ENCODE measurements at regions not wholly inside any gene's neighbourhood (a gene's known extent, or its start where the extent isn't known, plus 50 kb on each side); places are given as distances from the start of the nearest gene placed in this dataset.
A peak's percentile ranks its signal among the peaks of the same experiment; 100 is the strongest.

- CTCF ChIA-PET = interaction anchor here (1.2 kb wide), 1 partner anchor 240 kb away, joined by 3 read pairs; no protein-coding TSS in a partner anchor
- Histone ChIP-seq H3K4me1 (ENCODE audit: control insufficient read depth, insufficient read depth, low read length) (no peaks in the 10 kb centered on the region), H4K20me1 (ENCODE audit: control insufficient read depth, insufficient read depth) (no peaks in the 10 kb centered on the region), H3K9ac (ENCODE audit: control insufficient read depth, insufficient read depth, low read length) (no peak overlapping the region), H3K4me3 (no peak overlapping the region), H3K27ac (ENCODE audit: control insufficient read depth, insufficient read depth) (no peak overlapping the region), H3K9me3 (replicated peaks; ENCODE audit: control insufficient read depth, insufficient read depth, low read length) (no peaks in the 10 kb centered on the region), H3K4me2 (ENCODE audit: control insufficient read depth, insufficient read depth) (no peak overlapping the region), H3K36me3 (ENCODE audit: control insufficient read depth in 2 of 2, insufficient read depth in 2 of 2, low read length in 1 of 2) (no peaks in the 10 kb centered on the region), H2AFZ (ENCODE audit: control insufficient read depth, low read depth, low read length) (no peak overlapping the region), H3K27me3 (replicated peaks in 1 of 2; ENCODE audit: control insufficient read depth in 2 of 2, insufficient read depth in 2 of 2, low read length in 1 of 2) (peaks cover 0 to 2% of the 10 kb centered on the region in 2 experiments; a peak in 2 of 4 replicates), H3K79me2 (ENCODE audit: control insufficient read depth, insufficient read depth, low read length) (no peaks in the 10 kb centered on the region)
- POLR2A ChIA-PET = no interaction called here
- RAD21 ChIA-PET (ENCODE audit: unreplicated experiment) = no interaction called here
- no peak for DNase-seq (ENCODE audit: low read depth, low spot score)
- intact Hi-C loops (cut with micrococcal nuclease; ENCODE audit: unreplicated experiment) (no loop called here), in situ Hi-C loops (cut with MboI) (no loop called here)
- SMC1A ChIA-PET (ENCODE audit: uncharacterized antibody, unreplicated experiment) = no interaction called here
- ATAC-seq = no peak
- TF ChIP-seq USF1 (IDR thresholded peaks at IDR 0.05; ENCODE audit: borderline replicate concordance, extremely low read length, insufficient read depth, low read depth, low read length) (no peak), HDAC2 (IDR thresholded peaks at IDR 0.05) (no peak), PAX5 (IDR thresholded peaks at IDR 0.05; ENCODE audit: borderline replicate concordance, low read depth, low read length) (0 out of 2 replicates have a peak, but pooled peaks have one; percentile 29), ZNF24 (IDR thresholded peaks at IDR 0.05) (no peak)
- BruUV-seq (replicated peaks) = no TSS peak
- 64% methylated on average over 5 of the region's 5 CpGs for WGBS (ENCODE audit: insufficient coverage, insufficient replicate concordance, low lambda C conversion rate, missing lambda C conversion rate)
- FAIRE-seq = no peak
Measured at GRCh38 chr6:106739387-106739786, 110.0 kb downstream of the QRSL1 start.

- no peaks in the 10 kb centered on the region for H4K20me1 ChIP-seq (ENCODE audit: control insufficient read depth, insufficient read depth)
- FAIRE-seq = no peak
- in situ Hi-C loops (cut with MboI) (no loop called here), intact Hi-C loops (cut with micrococcal nuclease; ENCODE audit: unreplicated experiment) (no loop called here)
- H3K9me3 ChIP-seq (replicated peaks; ENCODE audit: control insufficient read depth, insufficient read depth, low read length) = no peaks in the 10 kb centered on the region
- no peak for ATAC-seq
- peaks cover 0 to 2% of the 10 kb centered on the region in 2 experiments; a peak in 2 of 4 replicates for H3K27me3 ChIP-seq (replicated peaks in 1 of 2; ENCODE audit: control insufficient read depth in 2 of 2, insufficient read depth in 2 of 2, low read length in 1 of 2)
- no peaks in the 10 kb centered on the region for H3K4me1 ChIP-seq (ENCODE audit: control insufficient read depth, insufficient read depth, low read length)
- SMC1A ChIA-PET (ENCODE audit: uncharacterized antibody, unreplicated experiment) = interaction anchor here (0.7 to 2.0 kb wide), 3 partner anchors 11 to 1046 kb away, joined by 3 to 6 read pairs (median 4); no protein-coding TSS in a partner anchor
- no peak overlapping the region for H3K27ac ChIP-seq (ENCODE audit: control insufficient read depth, insufficient read depth)
- no peak for TF ChIP-seq GABPA (IDR thresholded peaks at IDR 0.05; ENCODE audit: low read depth)
- no peak for TF ChIP-seq TCF7 (IDR thresholded peaks at IDR 0.05; ENCODE audit: borderline replicate concordance)
- TF ChIP-seq YBX1 (IDR thresholded peaks at IDR 0.05) = no peak
- TF ChIP-seq TBL1XR1 (IDR thresholded peaks at IDR 0.05; ENCODE audit: low read depth, low read length) = no peak
- TF ChIP-seq, protein P1, sequence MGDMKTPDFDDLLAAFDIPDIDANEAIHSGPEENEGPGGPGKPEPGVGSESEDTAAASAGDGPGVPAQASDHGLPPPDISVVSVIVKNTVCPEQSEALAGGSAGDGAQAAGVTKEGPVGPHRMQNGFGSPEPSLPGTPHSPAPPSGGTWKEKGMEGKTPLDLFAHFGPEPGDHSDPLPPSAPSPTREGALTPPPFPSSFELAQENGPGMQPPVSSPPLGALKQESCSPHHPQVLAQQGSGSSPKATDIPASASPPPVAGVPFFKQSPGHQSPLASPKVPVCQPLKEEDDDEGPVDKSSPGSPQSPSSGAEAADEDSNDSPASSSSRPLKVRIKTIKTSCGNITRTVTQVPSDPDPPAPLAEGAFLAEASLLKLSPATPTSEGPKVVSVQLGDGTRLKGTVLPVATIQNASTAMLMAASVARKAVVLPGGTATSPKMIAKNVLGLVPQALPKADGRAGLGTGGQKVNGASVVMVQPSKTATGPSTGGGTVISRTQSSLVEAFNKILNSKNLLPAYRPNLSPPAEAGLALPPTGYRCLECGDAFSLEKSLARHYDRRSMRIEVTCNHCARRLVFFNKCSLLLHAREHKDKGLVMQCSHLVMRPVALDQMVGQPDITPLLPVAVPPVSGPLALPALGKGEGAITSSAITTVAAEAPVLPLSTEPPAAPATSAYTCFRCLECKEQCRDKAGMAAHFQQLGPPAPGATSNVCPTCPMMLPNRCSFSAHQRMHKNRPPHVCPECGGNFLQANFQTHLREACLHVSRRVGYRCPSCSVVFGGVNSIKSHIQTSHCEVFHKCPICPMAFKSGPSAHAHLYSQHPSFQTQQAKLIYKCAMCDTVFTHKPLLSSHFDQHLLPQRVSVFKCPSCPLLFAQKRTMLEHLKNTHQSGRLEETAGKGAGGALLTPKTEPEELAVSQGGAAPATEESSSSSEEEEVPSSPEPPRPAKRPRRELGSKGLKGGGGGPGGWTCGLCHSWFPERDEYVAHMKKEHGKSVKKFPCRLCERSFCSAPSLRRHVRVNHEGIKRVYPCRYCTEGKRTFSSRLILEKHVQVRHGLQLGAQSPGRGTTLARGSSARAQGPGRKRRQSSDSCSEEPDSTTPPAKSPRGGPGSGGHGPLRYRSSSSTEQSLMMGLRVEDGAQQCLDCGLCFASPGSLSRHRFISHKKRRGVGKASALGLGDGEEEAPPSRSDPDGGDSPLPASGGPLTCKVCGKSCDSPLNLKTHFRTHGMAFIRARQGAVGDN (IDR thresholded peaks at IDR 0.05) = no peak
- POLR2A ChIA-PET = no interaction called here
- no peaks in the 10 kb centered on the region for H3K79me2 ChIP-seq (ENCODE audit: control insufficient read depth, insufficient read depth, low read length)
- BruUV-seq (replicated peaks) = no TSS peak
- H2AFZ ChIP-seq (ENCODE audit: control insufficient read depth, low read depth, low read length) = no peak overlapping the region
- 8% methylated on average over 2 of the region's 2 CpGs for WGBS (ENCODE audit: insufficient coverage, insufficient replicate concordance, low lambda C conversion rate, missing lambda C conversion rate)
- RAD21 ChIA-PET (ENCODE audit: unreplicated experiment) = no interaction called here
- no peak for DNase-seq (ENCODE audit: low read depth, low spot score)
- no peaks in the 10 kb centered on the region for H3K36me3 ChIP-seq (ENCODE audit: control insufficient read depth in 2 of 2, insufficient read depth in 2 of 2, low read length in 1 of 2)
- CTCF ChIA-PET = interaction anchor here (0.8 kb wide), 1 partner anchor 12 kb away, joined by 3 read pairs; no protein-coding TSS in a partner anchor
- H3K9ac ChIP-seq (ENCODE audit: control insufficient read depth, insufficient read depth, low read length) = no peak overlapping the region
- H3K4me2 ChIP-seq (ENCODE audit: control insufficient read depth, insufficient read depth) = no peak overlapping the region
- H3K4me3 ChIP-seq = no peak overlapping the region
Measured at GRCh38 chr6:106736502-106736901, 107.1 kb downstream of the QRSL1 start.
